Esophagus squamous epithelium (tissue), 5 donors: ENCODE measurements at regions not wholly inside any gene's neighbourhood (a gene's known extent, or its start where the extent isn't known, plus 50 kb on each side); places are given as distances from the start of the nearest gene placed in this dataset.

Source experiments
- DNase-seq: peaks from one replicate; lab custom pipeline; 2025; lab: John Stamatoyannopoulos, UW
- H3K27ac ChIP-seq, 4 donors: fragments of 200-600 bp; sonication (generic); one replicate each; pipeline ENCODE4 v1.5.1; 2016 to 2019; ENCODE audit warnings: mild to moderate bottlenecking in 1 of 4
- H3K27me3 ChIP-seq, 4 donors: fragments of 200-600 bp; sonication (generic); 1 replicate in 3 of 4; 2 replicates in 1 of 4; pipeline versions ENCODE4 v1.5.1 to v1.6.0; 2017 to 2021; ENCODE audit warnings: antibody characterized with exemption in 1 of 4
- H3K36me3 ChIP-seq, 3 donors: fragments of 200-600 bp; sonication (generic); one replicate each; pipeline ENCODE4 v1.5.1; 2016 to 2019
- H3K4me1 ChIP-seq, 3 donors: fragments of 200-600 bp; sonication (generic); one replicate each; pipeline ENCODE4 v1.5.1; 2017 to 2019
- H3K4me3 ChIP-seq, 4 donors: fragments of 200-600 bp; sonication (generic); 1 replicate in 3 of 4; 2 replicates in 1 of 4; pipeline ENCODE4 v1.5.1; 2016 to 2019; ENCODE audit warnings: mild to moderate bottlenecking in 2 of 4, moderate library complexity in 1 of 4
- H3K9me3 ChIP-seq, 3 donors: fragments of 200-600 bp; sonication (generic); one replicate each; pipeline ENCODE4 v1.5.1; 2016 to 2019
- CTCF ChIP-seq, 6 experiments: fragments of 450-650 bp in 4 of 6; fragments of 200-600 bp in 2 of 6; sonication (generic) in 2 of 6; IDR thresholded peaks; one replicate each; pipeline ENCODE4 v1.5.1; 2016 to 2019; ENCODE audit warnings: antibody characterized with exemption in 6 of 6, mild to moderate bottlenecking in 4 of 6, moderate library complexity in 4 of 6
- POLR2A ChIP-seq, 4 donors: fragments of 450-650 bp; IDR thresholded peaks; one replicate each; pipeline ENCODE4 v1.6.1; 2017; ENCODE audit warnings: antibody characterized with exemption in 4 of 4, mild to moderate bottlenecking in 4 of 4, moderate library complexity in 3 of 4
- WGBS, 2 donors: methylation state at CpG; one replicate each; pipeline ENCODE4 v1.1.5; 2018; 5-methylcytosine and 5-hydroxymethylcytosine counted together
- intact Hi-C: fragments of 100-400 bp; cut with DNase I; formaldehyde crosslinking; loops from one replicate; pipeline ENCODE4 v1.15.0; 2022
- donor health status: DM: yes; HTN: yes; CAD: no.

- TF ChIP-seq POLR2A (IDR thresholded peaks at IDR 0.05) (no peak), CTCF (IDR thresholded peaks at IDR 0.05) (no peak)
- no peak for DNase-seq
- Histone ChIP-seq H3K4me1 (no peaks in the 10 kb centered on the region), H3K27me3 (no peaks in the 10 kb centered on the region), H3K36me3 (no peaks in the 10 kb centered on the region), H3K9me3 (no peaks in the 10 kb centered on the region), H3K27ac (no peak overlapping the region), H3K4me3 (no peak overlapping the region)
- intact Hi-C loops: no loop called here
Observed at GRCh38 chr5:57805170-57805569, 322.6 kb upstream of the ACTBL2 start.

DNA sequence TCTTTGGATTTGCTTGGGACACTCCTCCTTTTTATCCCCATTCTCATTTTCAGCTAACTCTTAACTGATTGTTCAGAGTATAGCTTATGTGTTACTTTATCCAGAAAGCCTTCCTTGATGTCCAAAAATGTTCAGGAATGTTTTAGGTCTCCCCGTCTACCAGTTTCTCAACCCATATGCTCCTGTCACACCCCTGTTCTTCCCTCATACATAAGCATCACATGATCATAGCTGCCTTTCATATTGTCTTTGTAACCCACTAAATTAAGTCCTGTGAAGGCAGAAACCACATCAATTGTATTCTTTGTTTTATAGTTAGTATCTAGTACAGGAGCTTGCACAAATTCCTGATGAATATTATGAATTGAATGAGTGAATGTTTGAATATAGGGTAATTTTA lies 321.9 kb upstream of the ACTBL2 start:
- Histone ChIP-seq H3K4me3 (no peak overlapping the region), H3K27ac (no peak overlapping the region), H3K27me3 (no peaks in the 10 kb centered on the region), H3K4me1 (no peaks in the 10 kb centered on the region), H3K9me3 (no peaks in the 10 kb centered on the region), H3K36me3 (no peaks in the 10 kb centered on the region)
- no peak for DNase-seq
- intact Hi-C loops: no loop called here
- 70% methylated on average over 1 of the region's 1 CpG for WGBS, 2 donors
- TF ChIP-seq CTCF (IDR thresholded peaks at IDR 0.05): no peak
- no peak for TF ChIP-seq POLR2A (IDR thresholded peaks at IDR 0.05)

- Histone ChIP-seq H3K27me3 (no peaks in the 10 kb centered on the region), H3K4me1 (no peaks in the 10 kb centered on the region), H3K36me3 (no peaks in the 10 kb centered on the region), H3K9me3 (no peaks in the 10 kb centered on the region), H3K4me3 (no peak overlapping the region), H3K27ac (no peak overlapping the region)
- no peak for DNase-seq
- no peak for TF ChIP-seq CTCF (IDR thresholded peaks at IDR 0.05)
- no peak for TF ChIP-seq POLR2A (IDR thresholded peaks at IDR 0.05)
- WGBS, 2 donors: 50 to 70% methylated on average over 2 of the region's 2 CpGs
- intact Hi-C loops: no loop called here
Observed at GRCh38 chr5:57804007-57804444, 321.4 kb upstream of the ACTBL2 start.

DNA sequence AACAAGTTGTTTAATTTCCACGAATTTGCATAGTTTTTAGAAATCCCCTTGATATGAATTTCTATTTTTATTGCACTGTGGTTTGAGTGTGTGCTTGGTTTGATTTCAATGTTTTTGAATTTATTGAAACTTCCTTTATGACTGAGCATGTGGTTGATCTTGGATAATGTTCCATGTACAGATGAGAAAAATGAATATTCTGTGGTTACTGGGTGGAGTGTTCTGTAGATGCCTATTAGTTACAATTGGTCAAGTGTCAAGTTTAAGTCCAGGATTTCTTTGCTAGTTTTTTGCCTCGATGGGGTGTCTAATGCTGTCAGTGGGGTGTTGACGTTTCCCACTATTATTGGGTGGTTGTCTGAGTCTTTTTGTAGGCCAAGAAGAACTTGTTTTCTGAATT lies 319.5 kb upstream of the ACTBL2 start:
- intact Hi-C loops: no loop called here
- DNase-seq: no peak
- TF ChIP-seq POLR2A (IDR thresholded peaks at IDR 0.05): no peak
- no peak for TF ChIP-seq CTCF (IDR thresholded peaks at IDR 0.05)
- H3K27ac ChIP-seq: no peak overlapping the region
- no peaks in the 10 kb centered on the region for H3K9me3 ChIP-seq
- H3K36me3 ChIP-seq: no peaks in the 10 kb centered on the region
- H3K4me1 ChIP-seq: no peaks in the 10 kb centered on the region
- H3K27me3 ChIP-seq: no peaks in the 10 kb centered on the region
- no peak overlapping the region for H3K4me3 ChIP-seq
- 72% methylated on average over 3 of the region's 3 CpGs for WGBS, 2 donors

- H3K4me1 ChIP-seq: no peaks in the 10 kb centered on the region
- no peaks in the 10 kb centered on the region for H3K9me3 ChIP-seq
- WGBS, 2 donors: 89 to 100% methylated on average over 1 of the region's 1 CpG
- TF ChIP-seq POLR2A (IDR thresholded peaks at IDR 0.05) (no peak), CTCF (IDR thresholded peaks at IDR 0.05) (no peak)
- H3K27ac ChIP-seq: no peak overlapping the region
- H3K36me3 ChIP-seq: no peaks in the 10 kb centered on the region
- intact Hi-C loops: no loop called here
- no peaks in the 10 kb centered on the region for H3K27me3 ChIP-seq
- H3K4me3 ChIP-seq: no peak overlapping the region
- no peak for DNase-seq
Observed at GRCh38 chr5:57795203-57795602, 312.6 kb upstream of the ACTBL2 start.
